Progenitor cell of endocrine pancreas (in vitro differentiated cells): ENCODE measurements at regions not wholly inside any gene's neighbourhood (a gene's known extent, or its start where the extent isn't known, plus 50 kb on each side); places are given as distances from the start of the nearest gene placed in this dataset.
"Not testable (repeated sequence)": the region's sequence is repeated elsewhere in the genome, so short reads cannot be mapped to it uniquely, and the experiment has no call there.

Experiments
- DNase-seq: peaks from one replicate; pipeline ENCODE4 v3.0.0; 2021; ENCODE audit warnings: low spot score; ENCODE audit not compliant: unreplicated experiment
- H3K27ac Mint-ChIP-seq: 2 replicates; pipeline ENCODE4 v1.8.0; 2021; ENCODE audit warnings: mild to moderate bottlenecking, moderate library complexity, mixed read lengths
- H3K27me3 Mint-ChIP-seq: 2 replicates; pipeline ENCODE4 v1.8.0; 2021; ENCODE audit warnings: mixed read lengths
- H3K36me3 Mint-ChIP-seq: 2 replicates; pipeline ENCODE4 v1.8.0; 2022; ENCODE audit warnings: mixed read lengths; ENCODE audit not compliant: insufficient read depth
- H3K4me1 Mint-ChIP-seq: 2 replicates; pipeline ENCODE4 v1.8.0; 2021; ENCODE audit warnings: low read depth, mixed read lengths
- H3K4me3 Mint-ChIP-seq: 2 replicates; pipeline ENCODE4 v1.8.0; 2021; ENCODE audit warnings: low read depth, mild to moderate bottlenecking, moderate library complexity, mixed read lengths
- H3K9me3 Mint-ChIP-seq: 2 replicates; pipeline ENCODE4 v1.8.0; 2021; ENCODE audit warnings: low read depth, mixed read lengths

- not testable (repeated sequence) for H3K27ac Mint-ChIP-seq, H3K4me1 Mint-ChIP-seq, H3K27me3 Mint-ChIP-seq, DNase-seq, H3K9me3 Mint-ChIP-seq, H3K36me3 Mint-ChIP-seq, H3K4me3 Mint-ChIP-seq
Observed at GRCh38 chr15:20473465-20473864, 68.1 kb downstream of the GOLGA6L6 start.

GRCh38 chr15:20472983-20473382 is 68.6 kb downstream of the GOLGA6L6 start:
- H3K27me3 Mint-ChIP-seq, H3K4me1 Mint-ChIP-seq, H3K4me3 Mint-ChIP-seq, DNase-seq, H3K36me3 Mint-ChIP-seq, H3K9me3 Mint-ChIP-seq, H3K27ac Mint-ChIP-seq: not testable (repeated sequence)

- not testable (repeated sequence) for H3K4me1 Mint-ChIP-seq, H3K4me3 Mint-ChIP-seq, H3K27me3 Mint-ChIP-seq, H3K27ac Mint-ChIP-seq, DNase-seq, H3K9me3 Mint-ChIP-seq, H3K36me3 Mint-ChIP-seq
Observed at GRCh38 chr15:20470810-20471209, 70.8 kb downstream of the GOLGA6L6 start.

- DNase-seq, H3K36me3 Mint-ChIP-seq, H3K4me1 Mint-ChIP-seq, H3K27me3 Mint-ChIP-seq, H3K4me3 Mint-ChIP-seq, H3K9me3 Mint-ChIP-seq, H3K27ac Mint-ChIP-seq: not testable (repeated sequence)
Observed at GRCh38 chr15:20441138-20441537, 100.5 kb downstream of the GOLGA6L6 start.

- DNase-seq, H3K27ac Mint-ChIP-seq, H3K36me3 Mint-ChIP-seq, H3K4me1 Mint-ChIP-seq, H3K9me3 Mint-ChIP-seq, H3K4me3 Mint-ChIP-seq, H3K27me3 Mint-ChIP-seq: not testable (repeated sequence)
Observed at GRCh38 chr15:20440390-20440789, 101.2 kb downstream of the GOLGA6L6 start.

GRCh38 chr15:20439111-20439510 is 102.5 kb downstream of the GOLGA6L6 start:
- not testable (repeated sequence) for DNase-seq, H3K27me3 Mint-ChIP-seq, H3K27ac Mint-ChIP-seq, H3K36me3 Mint-ChIP-seq, H3K4me1 Mint-ChIP-seq, H3K4me3 Mint-ChIP-seq, H3K9me3 Mint-ChIP-seq

GRCh38 chr15:20438255-20438654 is 103.3 kb downstream of the GOLGA6L6 start:
- not testable (repeated sequence) for H3K27ac Mint-ChIP-seq, H3K4me1 Mint-ChIP-seq, H3K4me3 Mint-ChIP-seq, H3K27me3 Mint-ChIP-seq, DNase-seq, H3K9me3 Mint-ChIP-seq, H3K36me3 Mint-ChIP-seq

GRCh38 chr15:20433468-20433867 is 108.1 kb downstream of the GOLGA6L6 start:
- not testable (repeated sequence) for H3K4me3 Mint-ChIP-seq, H3K27ac Mint-ChIP-seq, H3K36me3 Mint-ChIP-seq, H3K9me3 Mint-ChIP-seq, H3K4me1 Mint-ChIP-seq, DNase-seq, H3K27me3 Mint-ChIP-seq

- not testable (repeated sequence) for H3K36me3 Mint-ChIP-seq, H3K9me3 Mint-ChIP-seq, H3K27me3 Mint-ChIP-seq, DNase-seq, H3K4me1 Mint-ChIP-seq, H3K27ac Mint-ChIP-seq, H3K4me3 Mint-ChIP-seq
Observed at GRCh38 chr15:20430495-20430894, 111.1 kb downstream of the GOLGA6L6 start.

- not testable (repeated sequence) for DNase-seq, H3K27me3 Mint-ChIP-seq, H3K27ac Mint-ChIP-seq, H3K36me3 Mint-ChIP-seq, H3K4me1 Mint-ChIP-seq, H3K4me3 Mint-ChIP-seq
- peaks cover 19% of the 10 kb centered on the region for H3K9me3 Mint-ChIP-seq
Observed at GRCh38 chr15:20420710-20421109, 120.9 kb downstream of the GOLGA6L6 start.

GRCh38 chr15:20416618-20417017 is 125.0 kb downstream of the GOLGA6L6 start:
- peaks cover 44% of the 10 kb centered on the region for H3K9me3 Mint-ChIP-seq
- not testable (repeated sequence) for H3K4me3 Mint-ChIP-seq, H3K36me3 Mint-ChIP-seq, H3K27ac Mint-ChIP-seq, DNase-seq, H3K4me1 Mint-ChIP-seq, H3K27me3 Mint-ChIP-seq

GRCh38 chr15:20409667-20410198 is 131.9 kb downstream of the GOLGA6L6 start:
- H3K4me1 Mint-ChIP-seq, H3K36me3 Mint-ChIP-seq, H3K27ac Mint-ChIP-seq, DNase-seq, H3K4me3 Mint-ChIP-seq, H3K27me3 Mint-ChIP-seq: not testable (repeated sequence)
- H3K9me3 Mint-ChIP-seq = peaks cover 26% of the 10 kb centered on the region
